ENCODE measurements at regions not wholly inside any gene's neighbourhood (a gene's known extent, or its start where the extent isn't known, plus 50 kb on each side); places are given as distances from the start of the nearest gene placed in this dataset.

DNA sequence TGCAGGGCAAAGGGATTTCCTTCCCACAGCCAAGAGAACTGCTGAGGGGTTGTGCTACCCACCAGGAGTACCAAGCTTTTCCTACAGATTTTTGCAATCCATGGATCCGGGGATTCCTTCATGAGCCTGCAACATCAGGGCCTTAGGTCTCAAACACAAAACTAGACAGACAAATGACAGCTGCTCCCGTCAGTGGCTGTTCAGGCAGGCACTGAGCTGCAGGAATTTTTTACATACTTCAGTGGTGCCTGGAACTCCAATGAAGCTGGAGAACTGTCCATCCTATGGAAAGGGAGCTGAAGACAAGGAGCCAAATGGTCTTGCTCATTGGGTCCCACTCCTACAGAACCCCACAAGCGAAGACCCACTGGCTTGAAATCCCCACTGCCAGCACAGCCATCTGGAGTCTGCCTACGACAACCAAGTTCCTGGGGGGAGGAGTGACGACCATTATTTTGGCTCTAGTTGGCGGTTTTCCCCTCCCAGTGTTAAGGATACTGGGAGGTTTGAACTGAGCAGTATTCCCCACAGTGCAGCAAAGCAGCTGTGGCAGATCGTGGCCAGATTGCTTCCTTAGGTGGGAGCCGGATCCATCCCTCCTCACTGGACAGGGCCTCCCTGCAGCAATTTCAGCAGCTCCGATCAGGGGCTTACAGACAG lies 157.7 kb upstream of the TMEM45B start:
- ChIA-PET CTCF (no interaction called here), POLR2A (no interaction called here)
- Histone ChIP-seq H3K4me3 (no peak overlapping the region), H3K9me3 (peaks cover 3% of the 10 kb centered on the region; the same call in 1 of the 3 replicates), H3K4me2 (no peak overlapping the region), H3K27ac (no peak overlapping the region), H3K4me1 (no peaks in the 10 kb centered on the region)
- TF ChIP-seq HEYL (CRISPR knock-in tag; IDR thresholded peaks at IDR 0.05) (no peak), KDM5A (IDR thresholded peaks at IDR 0.05) (no peak), FOSL2 (IDR thresholded peaks at IDR 0.05) (no peak), FOSL2 (CRISPR knock-in tag; IDR thresholded peaks at IDR 0.05) (no peak), SMC3 (IDR thresholded peaks at IDR 0.05) (no peak), SREBF2 (IDR thresholded peaks at IDR 0.05) (no peak), NR3C1 (IDR thresholded peaks at IDR 0.05) (no peak), CBX8 (IDR thresholded peaks at IDR 0.05) (no peak), EP300 (IDR thresholded peaks at IDR 0.05) (no peak), RARB (CRISPR knock-in tag; IDR thresholded peaks at IDR 0.05) (no peak), JUN (IDR thresholded peaks at IDR 0.05) (no peak), TFCP2L1 (CRISPR knock-in tag; IDR thresholded peaks at IDR 0.05) (no peak), ZFP36 (IDR thresholded peaks at IDR 0.05; ENCODE audit: borderline replicate concordance, partially characterized antibody) (no peak), REST (IDR thresholded peaks at IDR 0.05) (no peak), CHD4 (IDR thresholded peaks at IDR 0.05; ENCODE audit: borderline replicate concordance) (no peak), NFE2L2 (conservative IDR thresholded peaks at IDR 0.05; ENCODE audit: low read length) (no peak)
- no peak for DNase-seq (ENCODE audit: low read depth in 1 of 2, low spot score in 1 of 2)
- WGBS (ENCODE audit: missing lambda C conversion rate), result 27% methylated on average over 4 of the region's 9 CpGs
- FAIRE-seq, result no peak
- ATAC-seq, result no peak

DNA sequence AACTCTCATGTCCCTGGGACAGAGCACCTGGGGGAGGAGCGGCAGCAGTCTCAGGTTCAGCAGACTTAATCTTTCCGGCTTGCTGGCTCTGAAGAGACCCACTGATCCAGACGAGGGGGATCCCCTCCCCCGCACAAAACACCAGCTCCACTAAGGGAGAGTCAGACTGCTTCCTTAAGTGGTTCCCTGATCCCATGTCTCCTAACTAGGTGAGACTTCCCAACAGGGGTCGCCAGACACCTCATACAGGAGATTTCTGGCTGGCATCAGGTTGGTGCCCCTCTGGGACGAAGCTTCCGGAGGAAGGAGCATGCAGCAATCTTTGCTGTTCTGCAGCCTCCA lies 157.2 kb upstream of the TMEM45B start:
- 50% methylated on average over 3 of the region's 7 CpGs for WGBS (ENCODE audit: missing lambda C conversion rate)
- no peak overlapping the region for H3K4me2 ChIP-seq
- ATAC-seq (no peak), FAIRE-seq (no peak), DNase-seq (ENCODE audit: low read depth in 1 of 2, low spot score in 1 of 2) (peak in 1 of 2 experiments; percentile 5)
- H3K4me1 ChIP-seq, result no peaks in the 10 kb centered on the region
- CTCF ChIA-PET, result no interaction called here
- no peak overlapping the region for H3K4me3 ChIP-seq
- H3K27ac ChIP-seq, result no peak overlapping the region
- peaks cover 3% of the 10 kb centered on the region; the same call in 1 of the 3 replicates for H3K9me3 ChIP-seq
- TF ChIP-seq HOXA7 (CRISPR knock-in tag; IDR thresholded peaks at IDR 0.05) (no peak), JUNB (IDR thresholded peaks at IDR 0.05) (no peak), RCOR1 (IDR thresholded peaks at IDR 0.05; ENCODE audit: low read depth, low read length) (no peak), MYC (IDR thresholded peaks at IDR 0.05; ENCODE audit: borderline replicate concordance, low read length) (no peak), SREBF2 (IDR thresholded peaks at IDR 0.05) (no peak), HDAC2 (IDR thresholded peaks at IDR 0.05) (no peak), POLR2A (IDR thresholded peaks at IDR 0.05; ENCODE audit: low read length) (no peak), HOXB5 (CRISPR knock-in tag; IDR thresholded peaks at IDR 0.05) (no peak), HES2 (IDR thresholded peaks at IDR 0.05) (no peak), CEBPB (IDR thresholded peaks at IDR 0.05) (no peak), GATA3 (IDR thresholded peaks at IDR 0.05; ENCODE audit: borderline replicate concordance) (no peak), KDM5A (IDR thresholded peaks at IDR 0.05) (no peak), RARB (CRISPR knock-in tag; IDR thresholded peaks at IDR 0.05) (no peak), SMC3 (IDR thresholded peaks at IDR 0.05) (no peak)
- TF ChIP-seq, protein P1, sequence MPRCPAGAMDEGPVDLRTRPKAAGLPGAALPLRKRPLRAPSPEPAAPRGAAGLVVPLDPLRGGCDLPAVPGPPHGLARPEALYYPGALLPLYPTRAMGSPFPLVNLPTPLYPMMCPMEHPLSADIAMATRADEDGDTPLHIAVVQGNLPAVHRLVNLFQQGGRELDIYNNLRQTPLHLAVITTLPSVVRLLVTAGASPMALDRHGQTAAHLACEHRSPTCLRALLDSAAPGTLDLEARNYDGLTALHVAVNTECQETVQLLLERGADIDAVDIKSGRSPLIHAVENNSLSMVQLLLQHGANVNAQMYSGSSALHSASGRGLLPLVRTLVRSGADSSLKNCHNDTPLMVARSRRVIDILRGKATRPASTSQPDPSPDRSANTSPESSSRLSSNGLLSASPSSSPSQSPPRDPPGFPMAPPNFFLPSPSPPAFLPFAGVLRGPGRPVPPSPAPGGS (IDR thresholded peaks at IDR 0.05), result no peak
- TF ChIP-seq, protein P2, sequence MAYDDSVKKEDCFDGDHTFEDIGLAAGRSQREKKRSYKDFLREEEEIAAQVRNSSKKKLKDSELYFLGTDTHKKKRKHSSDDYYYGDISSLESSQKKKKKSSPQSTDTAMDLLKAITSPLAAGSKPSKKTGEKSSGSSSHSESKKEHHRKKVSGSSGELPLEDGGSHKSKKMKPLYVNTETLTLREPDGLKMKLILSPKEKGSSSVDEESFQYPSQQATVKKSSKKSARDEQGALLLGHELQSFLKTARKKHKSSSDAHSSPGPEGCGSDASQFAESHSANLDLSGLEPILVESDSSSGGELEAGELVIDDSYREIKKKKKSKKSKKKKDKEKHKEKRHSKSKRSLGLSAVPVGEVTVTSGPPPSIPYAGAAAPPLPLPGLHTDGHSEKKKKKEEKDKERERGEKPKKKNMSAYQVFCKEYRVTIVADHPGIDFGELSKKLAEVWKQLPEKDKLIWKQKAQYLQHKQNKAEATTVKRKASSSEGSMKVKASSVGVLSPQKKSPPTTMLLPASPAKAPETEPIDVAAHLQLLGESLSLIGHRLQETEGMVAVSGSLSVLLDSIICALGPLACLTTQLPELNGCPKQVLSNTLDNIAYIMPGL (CRISPR knock-in tag; IDR thresholded peaks at IDR 0.05; ENCODE audit: borderline replicate concordance), result no peak
- POLR2A ChIA-PET, result no interaction called here

Data from A549 (cell line).